ENCODE measurements at regions not wholly inside any gene's neighbourhood (a gene's known extent, or its start where the extent isn't known, plus 50 kb on each side); places are given as distances from the start of the nearest gene placed in this dataset.
A peak's percentile ranks its signal among the peaks of the same experiment; 100 is the strongest.

DNA sequence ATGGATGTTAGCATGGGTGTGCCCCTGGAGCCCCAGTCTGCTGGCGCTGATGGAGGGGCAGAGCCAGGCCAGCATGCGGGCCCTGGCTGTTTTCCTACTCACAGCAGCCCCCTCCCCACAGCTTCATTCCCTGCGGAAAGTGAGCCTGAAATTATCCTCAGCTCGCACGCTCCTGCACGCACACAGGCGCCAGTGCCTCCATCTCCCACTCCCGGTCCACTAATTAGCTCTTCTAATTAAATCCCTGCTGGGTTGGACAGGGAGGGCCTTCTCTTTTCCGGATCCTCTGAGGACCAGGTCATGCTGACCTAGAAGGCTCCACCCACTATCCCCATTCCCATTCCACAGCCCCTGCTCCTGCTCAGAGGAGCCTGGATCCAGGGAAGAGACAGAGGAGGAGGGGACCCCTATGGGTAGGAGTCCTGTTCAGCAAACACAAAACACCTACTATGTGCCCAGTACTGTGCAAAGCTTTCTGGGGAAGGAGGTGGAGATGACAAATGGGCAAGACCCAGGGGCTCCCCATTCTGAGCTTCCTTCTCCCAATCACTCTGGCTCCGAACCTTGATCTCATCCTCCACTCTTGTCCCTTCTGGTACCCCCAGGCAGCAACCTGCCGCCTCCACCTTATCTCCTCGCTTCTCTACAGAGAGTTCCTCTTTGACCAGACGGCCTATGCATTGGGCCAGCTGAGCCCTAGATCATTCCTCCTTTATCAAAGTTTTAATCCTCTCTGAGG is 70.2 kb upstream of the CCDC167 start:
- no peaks in the 10 kb centered on the region for H3K9me3 ChIP-seq (ENCODE audit: low read length)
- no peaks in the 10 kb centered on the region for H3K36me3 ChIP-seq (ENCODE audit: insufficient read depth, low read length)
- H3K27ac ChIP-seq (ENCODE audit: low read length): no peak overlapping the region
- no peaks in the 10 kb centered on the region for H3K9me2 ChIP-seq (ENCODE audit: insufficient read depth, low read length)
- no peaks in the 10 kb centered on the region for H3K79me2 ChIP-seq (replicated peaks; ENCODE audit: insufficient read depth, low read length)
- peak; percentile 14 for TF ChIP-seq POLR2AphosphoS5 (IDR thresholded peaks at IDR 0.05)
- TF ChIP-seq, protein P1, sequence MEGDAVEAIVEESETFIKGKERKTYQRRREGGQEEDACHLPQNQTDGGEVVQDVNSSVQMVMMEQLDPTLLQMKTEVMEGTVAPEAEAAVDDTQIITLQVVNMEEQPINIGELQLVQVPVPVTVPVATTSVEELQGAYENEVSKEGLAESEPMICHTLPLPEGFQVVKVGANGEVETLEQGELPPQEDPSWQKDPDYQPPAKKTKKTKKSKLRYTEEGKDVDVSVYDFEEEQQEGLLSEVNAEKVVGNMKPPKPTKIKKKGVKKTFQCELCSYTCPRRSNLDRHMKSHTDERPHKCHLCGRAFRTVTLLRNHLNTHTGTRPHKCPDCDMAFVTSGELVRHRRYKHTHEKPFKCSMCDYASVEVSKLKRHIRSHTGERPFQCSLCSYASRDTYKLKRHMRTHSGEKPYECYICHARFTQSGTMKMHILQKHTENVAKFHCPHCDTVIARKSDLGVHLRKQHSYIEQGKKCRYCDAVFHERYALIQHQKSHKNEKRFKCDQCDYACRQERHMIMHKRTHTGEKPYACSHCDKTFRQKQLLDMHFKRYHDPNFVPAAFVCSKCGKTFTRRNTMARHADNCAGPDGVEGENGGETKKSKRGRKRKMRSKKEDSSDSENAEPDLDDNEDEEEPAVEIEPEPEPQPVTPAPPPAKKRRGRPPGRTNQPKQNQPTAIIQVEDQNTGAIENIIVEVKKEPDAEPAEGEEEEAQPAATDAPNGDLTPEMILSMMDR (IDR thresholded peaks at IDR 0.05; ENCODE audit: poor library complexity, severe bottlenecking): no peak
- no peaks in the 10 kb centered on the region for H3F3A ChIP-seq (ENCODE audit: insufficient read depth, low read length, poor library complexity, severe bottlenecking)
- no peak overlapping the region for H3K9ac ChIP-seq (ENCODE audit: low read length)
- H3K4me3 ChIP-seq (ENCODE audit: low read length): no peak overlapping the region
- no peaks in the 10 kb centered on the region for H4K20me1 ChIP-seq (ENCODE audit: insufficient read depth)
- no peaks in the 10 kb centered on the region for H3K27me3 ChIP-seq (ENCODE audit: insufficient read depth, low read depth, low read length)
- no peak overlapping the region for H2AFZ ChIP-seq (ENCODE audit: low read depth, low read length)
- H3K4me2 ChIP-seq (ENCODE audit: low read length): no peak overlapping the region

DNA sequence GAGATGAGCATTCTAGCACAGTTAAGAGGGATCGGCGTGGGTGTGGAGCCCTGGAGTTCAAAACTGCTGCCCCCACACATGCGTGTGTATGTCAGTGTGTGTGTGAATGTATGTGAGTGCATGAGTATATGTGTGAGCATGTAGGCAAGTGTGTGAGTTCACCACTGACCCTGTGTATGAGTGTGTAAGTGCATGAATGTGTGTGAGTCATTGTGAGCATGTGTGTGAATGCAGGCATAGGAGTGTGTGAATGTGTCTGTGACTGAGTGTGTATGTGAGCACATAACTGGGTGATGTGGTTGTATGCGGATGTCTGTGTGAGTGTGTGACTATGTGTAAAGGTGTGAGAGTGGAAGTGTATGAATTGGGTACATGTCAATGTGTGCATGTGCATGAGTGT is 69.6 kb upstream of the CCDC167 start:
- Histone ChIP-seq H2AFZ (ENCODE audit: low read depth, low read length) (no peak overlapping the region), H3K4me3 (ENCODE audit: low read length) (no peak overlapping the region), H3K36me3 (ENCODE audit: insufficient read depth, low read length) (no peaks in the 10 kb centered on the region), H3K27me3 (ENCODE audit: insufficient read depth, low read depth, low read length) (no peaks in the 10 kb centered on the region), H4K20me1 (ENCODE audit: insufficient read depth) (no peaks in the 10 kb centered on the region), H3K9me2 (ENCODE audit: insufficient read depth, low read length) (no peaks in the 10 kb centered on the region), H3K9me3 (ENCODE audit: low read length) (no peaks in the 10 kb centered on the region), H3K9ac (ENCODE audit: low read length) (no peak overlapping the region), H3K27ac (ENCODE audit: low read length) (no peak overlapping the region), H3K4me2 (ENCODE audit: low read length) (no peak overlapping the region), H3K79me2 (replicated peaks; ENCODE audit: insufficient read depth, low read length) (no peaks in the 10 kb centered on the region), H3F3A (ENCODE audit: insufficient read depth, low read length, poor library complexity, severe bottlenecking) (no peaks in the 10 kb centered on the region)
- TF ChIP-seq EZH2 (IDR thresholded peaks at IDR 0.05; ENCODE audit: borderline replicate concordance, insufficient read depth, low read length, poor library complexity, severe bottlenecking): no peak
- TF ChIP-seq, protein P1 (IDR thresholded peaks at IDR 0.05; ENCODE audit: poor library complexity, severe bottlenecking): no peak
- no peak for TF ChIP-seq MXI1 (conservative IDR thresholded peaks at IDR 0.05; ENCODE audit: poor library complexity, severe bottlenecking)
- TF ChIP-seq EP300 (conservative IDR thresholded peaks at IDR 0.05; ENCODE audit: poor library complexity, severe bottlenecking): no peak
- no peak for TF ChIP-seq POLR2AphosphoS5 (IDR thresholded peaks at IDR 0.05)
- no peak for TF ChIP-seq SMC3 (conservative IDR thresholded peaks at IDR 0.05; ENCODE audit: poor library complexity)
- TF ChIP-seq, protein P2, sequence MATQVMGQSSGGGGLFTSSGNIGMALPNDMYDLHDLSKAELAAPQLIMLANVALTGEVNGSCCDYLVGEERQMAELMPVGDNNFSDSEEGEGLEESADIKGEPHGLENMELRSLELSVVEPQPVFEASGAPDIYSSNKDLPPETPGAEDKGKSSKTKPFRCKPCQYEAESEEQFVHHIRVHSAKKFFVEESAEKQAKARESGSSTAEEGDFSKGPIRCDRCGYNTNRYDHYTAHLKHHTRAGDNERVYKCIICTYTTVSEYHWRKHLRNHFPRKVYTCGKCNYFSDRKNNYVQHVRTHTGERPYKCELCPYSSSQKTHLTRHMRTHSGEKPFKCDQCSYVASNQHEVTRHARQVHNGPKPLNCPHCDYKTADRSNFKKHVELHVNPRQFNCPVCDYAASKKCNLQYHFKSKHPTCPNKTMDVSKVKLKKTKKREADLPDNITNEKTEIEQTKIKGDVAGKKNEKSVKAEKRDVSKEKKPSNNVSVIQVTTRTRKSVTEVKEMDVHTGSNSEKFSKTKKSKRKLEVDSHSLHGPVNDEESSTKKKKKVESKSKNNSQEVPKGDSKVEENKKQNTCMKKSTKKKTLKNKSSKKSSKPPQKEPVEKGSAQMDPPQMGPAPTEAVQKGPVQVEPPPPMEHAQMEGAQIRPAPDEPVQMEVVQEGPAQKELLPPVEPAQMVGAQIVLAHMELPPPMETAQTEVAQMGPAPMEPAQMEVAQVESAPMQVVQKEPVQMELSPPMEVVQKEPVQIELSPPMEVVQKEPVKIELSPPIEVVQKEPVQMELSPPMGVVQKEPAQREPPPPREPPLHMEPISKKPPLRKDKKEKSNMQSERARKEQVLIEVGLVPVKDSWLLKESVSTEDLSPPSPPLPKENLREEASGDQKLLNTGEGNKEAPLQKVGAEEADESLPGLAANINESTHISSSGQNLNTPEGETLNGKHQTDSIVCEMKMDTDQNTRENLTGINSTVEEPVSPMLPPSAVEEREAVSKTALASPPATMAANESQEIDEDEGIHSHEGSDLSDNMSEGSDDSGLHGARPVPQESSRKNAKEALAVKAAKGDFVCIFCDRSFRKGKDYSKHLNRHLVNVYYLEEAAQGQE (IDR thresholded peaks at IDR 0.05; ENCODE audit: borderline replicate concordance): no peak
- no peak for TF ChIP-seq TAF1 (IDR thresholded peaks at IDR 0.05; ENCODE audit: low read depth)
- TF ChIP-seq RAD21 (conservative IDR thresholded peaks at IDR 0.05): no peak
